ENCODE measurements at regions not wholly inside any gene's neighbourhood (a gene's known extent, or its start where the extent isn't known, plus 50 kb on each side); places are given as distances from the start of the nearest gene placed in this dataset.
A peak's percentile ranks its signal among the peaks of the same experiment; 100 is the strongest.

DNA sequence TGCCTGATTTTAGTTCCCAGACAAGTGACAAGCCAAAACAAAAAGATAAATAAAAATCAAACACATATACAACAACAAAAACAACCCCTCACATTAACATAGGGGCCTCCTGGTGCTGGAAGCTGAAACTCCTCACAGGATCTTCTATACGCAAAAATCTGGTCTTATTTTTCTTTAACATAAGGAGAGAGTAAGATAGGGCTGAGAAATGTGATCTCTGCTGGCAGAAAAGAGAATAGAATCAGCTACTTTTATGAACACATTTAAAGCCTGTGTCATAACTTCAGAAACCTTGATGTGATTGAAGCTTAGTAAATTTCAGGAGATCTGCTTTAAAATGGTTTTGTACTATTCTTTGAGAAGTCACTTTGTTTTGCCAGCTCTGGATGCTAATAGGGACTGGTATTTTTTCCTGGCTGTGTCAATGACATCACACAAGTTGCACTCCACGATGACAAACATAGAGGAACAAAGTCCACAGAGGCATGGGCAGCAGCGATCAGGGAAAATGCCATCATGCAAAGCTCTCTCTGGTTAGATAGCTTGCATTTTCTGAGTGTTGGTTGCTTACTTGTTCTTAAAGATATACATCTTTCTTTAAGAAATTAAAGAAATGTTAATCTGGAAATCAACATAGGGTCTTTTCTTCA lies 176.6 kb upstream of the SP4 start:
- Mint-ChIP-seq H3K27me3 (peaks cover 83% of the 10 kb centered on the region), H3K4me1 (ENCODE audit: unreplicated experiment) (no peaks in the 10 kb centered on the region), H3K27ac (no peak overlapping the region), H3K36me3 (no peaks in the 10 kb centered on the region), H3K9me3 (no peaks in the 10 kb centered on the region), H3K4me3 (no peak overlapping the region)
- TF ChIP-seq, protein P1, sequence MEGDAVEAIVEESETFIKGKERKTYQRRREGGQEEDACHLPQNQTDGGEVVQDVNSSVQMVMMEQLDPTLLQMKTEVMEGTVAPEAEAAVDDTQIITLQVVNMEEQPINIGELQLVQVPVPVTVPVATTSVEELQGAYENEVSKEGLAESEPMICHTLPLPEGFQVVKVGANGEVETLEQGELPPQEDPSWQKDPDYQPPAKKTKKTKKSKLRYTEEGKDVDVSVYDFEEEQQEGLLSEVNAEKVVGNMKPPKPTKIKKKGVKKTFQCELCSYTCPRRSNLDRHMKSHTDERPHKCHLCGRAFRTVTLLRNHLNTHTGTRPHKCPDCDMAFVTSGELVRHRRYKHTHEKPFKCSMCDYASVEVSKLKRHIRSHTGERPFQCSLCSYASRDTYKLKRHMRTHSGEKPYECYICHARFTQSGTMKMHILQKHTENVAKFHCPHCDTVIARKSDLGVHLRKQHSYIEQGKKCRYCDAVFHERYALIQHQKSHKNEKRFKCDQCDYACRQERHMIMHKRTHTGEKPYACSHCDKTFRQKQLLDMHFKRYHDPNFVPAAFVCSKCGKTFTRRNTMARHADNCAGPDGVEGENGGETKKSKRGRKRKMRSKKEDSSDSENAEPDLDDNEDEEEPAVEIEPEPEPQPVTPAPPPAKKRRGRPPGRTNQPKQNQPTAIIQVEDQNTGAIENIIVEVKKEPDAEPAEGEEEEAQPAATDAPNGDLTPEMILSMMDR (conservative IDR thresholded peaks at IDR 0.05), result peak; percentile 47
- DNase-seq (ENCODE audit: extremely low spot score, unreplicated experiment), result no peak

DNA sequence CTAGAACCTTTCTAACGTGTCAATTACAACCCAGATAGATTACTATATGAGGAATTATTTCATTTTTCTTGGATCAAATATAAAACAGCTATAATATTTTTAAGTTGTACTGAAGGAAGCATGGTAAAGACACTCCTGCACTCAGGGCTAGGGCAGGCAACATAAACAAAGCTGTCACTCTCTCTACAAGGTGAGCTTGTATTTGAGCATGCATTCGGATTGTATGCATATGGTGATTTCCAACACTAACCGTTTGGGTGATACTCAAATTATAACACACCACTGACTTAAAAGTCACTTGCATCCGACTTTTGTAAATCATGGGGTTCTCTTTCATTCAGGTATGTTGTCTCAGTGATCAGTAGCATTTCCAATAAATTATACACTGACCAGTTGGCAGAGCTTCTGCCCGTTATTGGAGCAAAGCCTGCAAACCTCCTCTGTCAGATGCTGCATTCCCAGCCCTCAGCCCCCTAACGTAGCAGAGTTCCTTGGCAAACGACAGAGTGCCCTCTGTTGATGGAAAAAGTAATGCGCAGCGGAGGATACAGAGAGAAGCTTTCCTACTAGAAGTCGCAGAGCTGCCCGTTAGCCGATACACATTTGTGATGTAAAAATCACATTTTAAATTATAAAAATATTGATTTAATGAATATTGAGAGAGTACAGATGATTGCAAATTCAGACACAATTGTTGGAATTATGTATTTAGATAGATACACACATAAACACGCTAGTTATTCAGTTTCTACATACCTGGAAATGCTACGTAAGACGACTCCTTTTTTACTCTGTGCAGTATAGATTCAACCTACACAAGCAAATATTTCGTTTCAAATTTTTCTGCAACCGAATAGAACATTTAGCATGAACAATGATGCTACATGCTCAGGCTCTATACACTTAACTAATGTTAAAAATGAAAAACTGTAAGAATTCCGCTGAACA lies 173.9 kb upstream of the SP4 start:
- TF ChIP-seq, protein P1 (conservative IDR thresholded peaks at IDR 0.05), result peak; percentile 87
- Mint-ChIP-seq H3K4me1 (ENCODE audit: unreplicated experiment) (no peaks in the 10 kb centered on the region), H3K27me3 (peaks cover 90% of the 10 kb centered on the region)

DNA sequence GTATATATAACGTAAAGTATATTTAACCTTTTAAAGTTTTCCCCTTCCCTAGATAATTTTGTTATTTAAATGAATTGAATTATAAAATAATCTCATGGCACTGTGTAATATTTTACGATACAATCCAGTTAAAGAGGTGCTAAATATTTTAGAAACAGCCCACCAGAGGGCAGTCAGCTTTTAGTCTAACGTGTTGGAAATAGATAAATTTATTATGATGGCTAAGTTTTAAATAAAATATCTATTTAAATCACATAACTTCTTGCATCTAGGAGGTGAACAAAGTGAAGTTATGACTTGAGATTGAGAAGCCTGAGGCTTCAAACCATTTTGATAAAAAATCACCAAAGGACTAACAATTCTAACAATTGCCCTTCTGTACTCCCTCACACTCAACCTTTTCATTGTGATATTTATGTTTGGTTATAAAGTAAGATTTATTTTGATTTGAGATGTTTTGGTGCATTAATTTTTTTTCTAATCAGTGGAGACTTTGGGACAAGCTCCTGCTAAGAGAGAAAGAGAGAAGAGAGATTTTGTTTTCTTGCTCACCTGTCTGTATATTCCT lies 171.5 kb upstream of the SP4 start:
- H3K36me3 Mint-ChIP-seq, result no peaks in the 10 kb centered on the region
- no peak overlapping the region for H3K4me3 Mint-ChIP-seq
- peaks cover 75% of the 10 kb centered on the region for H3K27me3 Mint-ChIP-seq
- H3K9me3 Mint-ChIP-seq, result no peaks in the 10 kb centered on the region
- H3K4me1 Mint-ChIP-seq (ENCODE audit: unreplicated experiment), result peaks cover 3% of the 10 kb centered on the region
- TF ChIP-seq, protein P1 (conservative IDR thresholded peaks at IDR 0.05), result peak; percentile 87
- no peak overlapping the region for H3K27ac Mint-ChIP-seq
- no peak for DNase-seq (ENCODE audit: extremely low spot score, unreplicated experiment)

More for the DNA sequence above, 173.9 kb upstream of the SP4 start:
- no peak overlapping the region for H3K4me3 Mint-ChIP-seq
- H3K9me3 Mint-ChIP-seq, result no peaks in the 10 kb centered on the region
- H3K27ac Mint-ChIP-seq, result no peak overlapping the region
- no peaks in the 10 kb centered on the region for H3K36me3 Mint-ChIP-seq
- DNase-seq (ENCODE audit: extremely low spot score, unreplicated experiment), result peak; percentile 77

DNA sequence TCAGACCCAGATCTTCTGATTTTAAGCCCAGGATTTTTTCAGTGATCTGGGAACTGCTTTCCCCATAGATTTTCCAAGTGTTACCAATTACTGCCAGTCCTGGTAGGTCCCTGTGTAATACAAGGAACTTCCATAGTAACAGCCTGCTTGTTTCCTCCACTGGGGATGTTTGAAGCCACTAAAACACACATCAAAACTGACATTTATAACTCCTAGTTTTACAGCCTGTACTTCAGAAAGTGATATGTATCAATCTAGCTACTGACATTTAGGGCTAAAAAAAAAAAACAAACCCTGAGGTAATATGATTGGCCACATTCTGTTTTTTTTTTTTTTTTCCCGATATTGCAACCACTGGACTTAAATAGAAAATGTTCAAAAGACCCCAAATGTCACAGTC lies 166.9 kb upstream of the SP4 start:
- H3K27ac Mint-ChIP-seq, result no peak overlapping the region
- DNase-seq (ENCODE audit: extremely low spot score, unreplicated experiment), result no peak
- H3K9me3 Mint-ChIP-seq, result no peaks in the 10 kb centered on the region
- H3K4me3 Mint-ChIP-seq, result no peak overlapping the region
- peaks cover 44% of the 10 kb centered on the region for H3K27me3 Mint-ChIP-seq
- TF ChIP-seq, protein P1 (conservative IDR thresholded peaks at IDR 0.05), result no peak
- H3K4me1 Mint-ChIP-seq (ENCODE audit: unreplicated experiment), result peaks cover 12% of the 10 kb centered on the region
- H3K36me3 Mint-ChIP-seq, result no peaks in the 10 kb centered on the region

DNA sequence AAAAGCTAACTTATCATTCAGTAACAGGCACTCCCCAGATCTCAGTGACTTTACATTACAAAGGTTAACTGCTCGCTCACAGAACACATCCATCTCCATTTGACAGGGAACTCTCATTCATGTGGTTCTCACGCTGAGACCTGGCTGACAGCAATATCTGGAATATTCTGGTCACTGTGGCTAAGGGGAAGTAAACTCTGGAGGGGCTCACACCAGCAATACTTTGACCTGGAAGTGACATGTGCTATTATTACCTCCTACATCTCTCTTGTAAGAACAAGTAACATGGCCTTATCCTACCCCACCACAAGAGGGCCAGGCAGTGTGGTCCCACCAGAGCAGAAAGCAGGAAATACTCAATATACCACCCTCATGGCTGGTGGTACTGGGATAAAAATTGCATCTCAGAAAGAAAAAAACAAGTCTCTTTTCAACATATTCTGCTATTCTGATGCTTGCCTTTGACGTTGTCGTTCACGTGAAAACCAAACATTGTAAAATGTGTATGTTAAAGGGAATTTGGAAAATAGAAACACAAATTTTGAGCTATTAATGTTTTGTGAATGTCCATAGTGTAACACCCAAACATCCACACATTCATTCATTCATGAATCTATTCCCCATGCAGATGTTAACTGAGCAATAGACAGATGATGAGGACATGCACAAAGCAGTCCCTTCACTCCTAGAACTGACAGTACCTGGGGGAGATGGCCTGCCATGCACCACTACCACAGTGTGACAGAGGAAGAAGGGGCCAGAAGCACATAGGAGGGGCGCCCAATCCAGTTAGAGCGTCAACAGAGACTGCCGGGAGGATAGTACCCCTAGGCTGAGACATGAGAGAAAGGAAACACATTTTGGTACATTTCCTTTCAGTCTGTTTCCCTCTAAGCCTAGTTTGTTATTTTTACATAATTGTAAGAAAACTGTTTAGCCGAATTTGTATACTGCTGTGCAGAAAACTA lies 166.0 kb upstream of the SP4 start:
- Mint-ChIP-seq H3K27ac (no peak overlapping the region), H3K4me1 (ENCODE audit: unreplicated experiment) (peaks cover 12% of the 10 kb centered on the region), H3K4me3 (no peak overlapping the region), H3K27me3 (peaks cover 42% of the 10 kb centered on the region), H3K9me3 (no peaks in the 10 kb centered on the region), H3K36me3 (no peaks in the 10 kb centered on the region)
- no peak for DNase-seq (ENCODE audit: extremely low spot score, unreplicated experiment)
- TF ChIP-seq, protein P1 (conservative IDR thresholded peaks at IDR 0.05), result peak; percentile 78
